SK-N-SH (cell line): ENCODE measurements at regions not wholly inside any gene's neighbourhood (a gene's known extent, or its start where the extent isn't known, plus 50 kb on each side); places are given as distances from the start of the nearest gene placed in this dataset.

Experiments used
- CTCF ChIA-PET: fragments of 300-600, 350-600 bp; formaldehyde crosslinking; extraction: SDS; loops from one replicate; lab custom pipeline; 2021; lab: Yijun Ruan, JAX
- POLR2A ChIA-PET: fragments of 350-600 bp; sonication (Branson Sonifier 250); formaldehyde crosslinking; extraction: SDS; loops from one replicate; lab custom pipeline; 2020; ENCODE audit warnings: antibody characterized with exemption, inconsistent platforms; lab: Yijun Ruan, JAX
- DNase-seq: peaks from one replicate; pipeline ENCODE4 v3.0.0; 2012
- H2AFZ ChIP-seq: fragments of 200-600 bp; sonication (generic); 2 replicates; pipeline ENCODE4 v1.8.1; 2016; ENCODE audit warnings: antibody characterized with exemption, mild to moderate bottlenecking, low read depth
- H3F3A ChIP-seq: fragments of 200-600 bp; sonication (generic); replicated peaks from 2 replicates; pipeline ENCODE3; 2016; ENCODE audit warnings: antibody characterized with exemption, mild to moderate bottlenecking; ENCODE audit not compliant: insufficient read depth
- H3K27ac ChIP-seq, 2 experiments: fragments of 200-500 bp in 1 of 2; fragments of 200-600 bp in 1 of 2; sonication (Bioruptor generic) in 1 of 2; sonication (generic), shearing (Covaris generic) in 1 of 2; 2 replicates each; pipeline versions ENCODE4 v1.5.1 to v1.6.1; 2014 to 2016; ENCODE audit warnings: low read depth in 2 of 2, inconsistent platforms in 1 of 2, low read length in 1 of 2, mild to moderate bottlenecking in 1 of 2, mixed read lengths in 1 of 2
- H3K27me3 ChIP-seq: fragments of 200-600 bp; sonication (generic), shearing (Covaris generic); 2 replicates; pipeline ENCODE4 v1.6.1; 2016; ENCODE audit warnings: mixed run types; ENCODE audit not compliant: insufficient read depth
- H3K36me3 ChIP-seq, 2 experiments: fragments of 200-500 bp in 1 of 2; fragments of 200-600 bp in 1 of 2; sonication (Bioruptor generic) in 1 of 2; sonication (generic) in 1 of 2; replicated peaks in 1 of 2; 2 replicates each; pipeline versions ENCODE3 to v1.5.1; 2014 to 2016; ENCODE audit warnings: low read length in 1 of 2, mild to moderate bottlenecking in 1 of 2; ENCODE audit not compliant: insufficient read depth in 2 of 2, control insufficient read depth in 1 of 2
- H3K4me1 ChIP-seq, 2 experiments: fragments of 200-500 bp in 1 of 2; fragments of 200-600 bp in 1 of 2; sonication (Bioruptor generic) in 1 of 2; sonication (generic), shearing (Covaris generic) in 1 of 2; 2 replicates each; pipeline versions ENCODE4 v1.5.1 to v1.6.1; 2014 to 2016; ENCODE audit warnings: low read depth in 1 of 2, low read length in 1 of 2, mixed run types in 1 of 2; ENCODE audit not compliant: insufficient read depth in 2 of 2, control insufficient read depth in 1 of 2
- H3K4me2 ChIP-seq: fragments of 200-600 bp; sonication (generic), shearing (Covaris generic); 2 replicates; pipeline ENCODE4 v1.6.1; 2017; ENCODE audit warnings: mixed run types
- H3K4me3 ChIP-seq, 2 experiments: fragments of 200-500 bp in 1 of 2; fragments of 200-600 bp in 1 of 2; sonication (Bioruptor generic) in 1 of 2; sonication (generic), shearing (Covaris generic) in 1 of 2; 2 replicates each; pipeline versions ENCODE4 v1.5.1 to v1.8.1; 2014 to 2016; ENCODE audit warnings: low read depth in 2 of 2, inconsistent platforms in 1 of 2, low read length in 1 of 2, mild to moderate bottlenecking in 1 of 2, mixed read lengths in 1 of 2, moderate library complexity in 1 of 2
- H3K79me2 ChIP-seq: fragments of 200-600 bp; sonication (generic); 2 replicates; pipeline ENCODE4 v1.8.1; 2017; ENCODE audit warnings: mild to moderate bottlenecking; ENCODE audit not compliant: insufficient read depth
- H3K9ac ChIP-seq: fragments of 200-600 bp; sonication (generic); 2 replicates; pipeline ENCODE4 v1.6.1; 2017; ENCODE audit warnings: mixed run types
- H3K9me2 ChIP-seq: fragments of 200-600 bp; sonication (generic); 2 replicates; pipeline ENCODE4 v1.6.1; 2017; ENCODE audit warnings: mixed run types
- H3K9me3 ChIP-seq: fragments of 200-600 bp; sonication (generic); 2 replicates; pipeline ENCODE4 v1.6.1; 2017; ENCODE audit warnings: mixed run types, mild to moderate bottlenecking, moderate library complexity
- H4K20me1 ChIP-seq: fragments of 200-600 bp; sonication (generic); 2 replicates; pipeline ENCODE4 v1.6.1; 2017; ENCODE audit warnings: mild to moderate bottlenecking, mixed run types; ENCODE audit not compliant: insufficient read depth
- CHD2 ChIP-seq: fragments of 150-350 bp; IDR thresholded peaks from 2 replicates; pipeline ENCODE4 v1.6.1; 2018; ENCODE audit warnings: low read length; ENCODE audit not compliant: partially characterized antibody
- CTCF ChIP-seq: fragments of 200-600 bp; sonication (generic); IDR thresholded peaks from 2 replicates; pipeline ENCODE4 v1.6.1; 2017; ENCODE audit warnings: antibody characterized with exemption, mild to moderate bottlenecking, moderate library complexity
- ELF1 ChIP-seq: IDR thresholded peaks from 2 replicates; pipeline ENCODE4 v1.4.0; 2012
- FOSL2 ChIP-seq: IDR thresholded peaks from 2 replicates; pipeline ENCODE4 v1.4.0; 2012; ENCODE audit warnings: low read depth, mild to moderate bottlenecking, moderate library complexity, borderline replicate concordance
- FOXJ3 ChIP-seq: sonication (generic); formaldehyde crosslinking; IDR thresholded peaks from 2 replicates; pipeline ENCODE4 v1.5.1; 2020; ENCODE audit warnings: mild to moderate bottlenecking, missing genetic modification reagents
- MEF2A ChIP-seq: IDR thresholded peaks from 2 replicates; pipeline ENCODE4 v1.4.0; 2012; ENCODE audit warnings: low read depth, borderline replicate concordance
- POLR2AphosphoS5 ChIP-seq: IDR thresholded peaks from 2 replicates; pipeline ENCODE4 v1.6.1; 2012; ENCODE audit warnings: low read depth, low read length
- REST ChIP-seq: IDR thresholded peaks from 2 replicates; pipeline ENCODE4 v1.6.1; 2012; ENCODE audit warnings: mild to moderate bottlenecking, low read depth, low read length, moderate library complexity
- RFX5 ChIP-seq: IDR thresholded peaks from 2 replicates; pipeline ENCODE4 v1.6.1; 2012; ENCODE audit warnings: mild to moderate bottlenecking, improper control_type of control experiment, low read length
- SIN3A ChIP-seq: IDR thresholded peaks from 2 replicates; pipeline ENCODE4 v1.6.1; 2012; ENCODE audit warnings: low read depth, mild to moderate bottlenecking, low read length, moderate library complexity, borderline replicate concordance
- SMC3 ChIP-seq: IDR thresholded peaks from 2 replicates; pipeline ENCODE4 v1.6.1; 2012; ENCODE audit warnings: low read depth, low read length, improper control_type of control experiment
- TAF1 ChIP-seq: IDR thresholded peaks from 2 replicates; pipeline ENCODE4 v1.6.1; 2012; ENCODE audit warnings: low read depth, mild to moderate bottlenecking, low read length, moderate library complexity, borderline replicate concordance
- TCF12 ChIP-seq: IDR thresholded peaks from 2 replicates; pipeline ENCODE4 v1.4.0; 2012
- TEAD4 ChIP-seq: IDR thresholded peaks from 2 replicates; pipeline ENCODE4 v1.4.0; 2012; ENCODE audit warnings: mild to moderate bottlenecking, borderline replicate concordance; ENCODE audit not compliant: insufficient read depth
- USF1 ChIP-seq: IDR thresholded peaks from 2 replicates; pipeline ENCODE4 v1.4.0; 2012; ENCODE audit warnings: low read depth, borderline replicate concordance
- YY1 ChIP-seq: IDR thresholded peaks from 2 replicates; pipeline ENCODE4 v1.4.0; 2012; ENCODE audit warnings: low read depth, mild to moderate bottlenecking
- ZBTB33 ChIP-seq: IDR thresholded peaks from 2 replicates; pipeline ENCODE4 v1.4.0; 2012; ENCODE audit warnings: low read depth, borderline replicate concordance
- WGBS: methylation state at CpG from one replicate; pipeline ENCODE4 v1.1.6; 2017; ENCODE audit warnings: low lambda C conversion rate; 5-methylcytosine and 5-hydroxymethylcytosine counted together

- TF ChIP-seq CTCF (no peak), TAF1 (no peak), FOXJ3 (no peak)
Observed at GRCh38 chrX:115392031-115392430, 102.5 kb downstream of the LUZP4 start (continued).

GRCh38 chrX:115392871-115393270 is 103.4 kb downstream of the LUZP4 start:
- no peak overlapping the region for H2AFZ ChIP-seq
- no peaks in the 10 kb centered on the region for H3K79me2 ChIP-seq
- no peaks in the 10 kb centered on the region for H3K4me1 ChIP-seq
- no peak overlapping the region for H3K4me3 ChIP-seq
- H3K9me3 ChIP-seq: no peaks in the 10 kb centered on the region
- no peak overlapping the region for H3K4me2 ChIP-seq
- DNase-seq: no peak
- H3K9me2 ChIP-seq: no peaks in the 10 kb centered on the region
- H3K27ac ChIP-seq: no peak overlapping the region
- H4K20me1 ChIP-seq: no peaks in the 10 kb centered on the region
- no peak overlapping the region for H3K9ac ChIP-seq
- ChIA-PET CTCF (no interaction called here), POLR2A (no interaction called here)
- TF ChIP-seq USF1 (no peak), CHD2 (no peak), POLR2AphosphoS5 (no peak), TCF12 (no peak), SIN3A (no peak), RFX5 (no peak), ZBTB33 (no peak), YY1 (no peak), ELF1 (no peak), FOSL2 (no peak), REST (no peak), SMC3 (no peak), TEAD4 (no peak), MEF2A (no peak)
- no peaks in the 10 kb centered on the region for H3K36me3 ChIP-seq
- WGBS: 52% methylated on average over 1 of the region's 1 CpG
- no peaks in the 10 kb centered on the region; the same call in 1 of the 2 replicates for H3K27me3 ChIP-seq
- H3F3A ChIP-seq: no peaks in the 10 kb centered on the region
